HG02840 (cell line): ENCODE measurements at regions not wholly inside any gene's neighbourhood (a gene's known extent, or its start where the extent isn't known, plus 50 kb on each side); places are given as distances from the start of the nearest gene placed in this dataset.

Source experiments
- ATAC-seq: cut with Tn5 transposase; IDR thresholded peaks from one replicate; pipeline ENCODE4 v1.9.1; 2021; ENCODE audit warnings: mild to moderate bottlenecking, moderate library complexity, moderate number of reproducible peaks; ENCODE audit not compliant: unreplicated experiment, low FRiP score

GRCh38 chr9:117775591-117775990 lies 71.4 kb downstream of the TLR4 start:
- no peak for ATAC-seq

GRCh38 chr9:117777823-117778222 lies 73.6 kb downstream of the TLR4 start:
- ATAC-seq = no peak

DNA sequence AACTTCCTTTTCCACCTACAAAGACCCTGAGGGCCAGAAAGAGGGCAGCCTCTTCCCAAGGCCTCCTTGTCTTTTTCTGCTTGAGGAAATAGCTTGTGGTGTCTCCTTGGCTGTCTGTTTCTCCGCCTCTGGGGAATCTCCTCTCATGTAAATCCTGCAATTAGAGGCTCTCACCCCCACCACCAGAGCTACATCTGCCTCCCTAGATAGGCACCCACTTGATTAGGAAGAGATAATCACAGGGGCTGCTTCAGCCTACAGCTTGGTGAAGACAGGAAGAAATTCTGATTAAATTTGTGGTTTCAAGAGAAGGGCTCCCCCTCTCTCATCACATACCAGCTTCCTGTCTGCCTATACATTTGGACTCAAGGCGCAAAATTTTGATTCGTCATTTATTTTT lies 75.6 kb downstream of the TLR4 start:
- no peak for ATAC-seq

DNA sequence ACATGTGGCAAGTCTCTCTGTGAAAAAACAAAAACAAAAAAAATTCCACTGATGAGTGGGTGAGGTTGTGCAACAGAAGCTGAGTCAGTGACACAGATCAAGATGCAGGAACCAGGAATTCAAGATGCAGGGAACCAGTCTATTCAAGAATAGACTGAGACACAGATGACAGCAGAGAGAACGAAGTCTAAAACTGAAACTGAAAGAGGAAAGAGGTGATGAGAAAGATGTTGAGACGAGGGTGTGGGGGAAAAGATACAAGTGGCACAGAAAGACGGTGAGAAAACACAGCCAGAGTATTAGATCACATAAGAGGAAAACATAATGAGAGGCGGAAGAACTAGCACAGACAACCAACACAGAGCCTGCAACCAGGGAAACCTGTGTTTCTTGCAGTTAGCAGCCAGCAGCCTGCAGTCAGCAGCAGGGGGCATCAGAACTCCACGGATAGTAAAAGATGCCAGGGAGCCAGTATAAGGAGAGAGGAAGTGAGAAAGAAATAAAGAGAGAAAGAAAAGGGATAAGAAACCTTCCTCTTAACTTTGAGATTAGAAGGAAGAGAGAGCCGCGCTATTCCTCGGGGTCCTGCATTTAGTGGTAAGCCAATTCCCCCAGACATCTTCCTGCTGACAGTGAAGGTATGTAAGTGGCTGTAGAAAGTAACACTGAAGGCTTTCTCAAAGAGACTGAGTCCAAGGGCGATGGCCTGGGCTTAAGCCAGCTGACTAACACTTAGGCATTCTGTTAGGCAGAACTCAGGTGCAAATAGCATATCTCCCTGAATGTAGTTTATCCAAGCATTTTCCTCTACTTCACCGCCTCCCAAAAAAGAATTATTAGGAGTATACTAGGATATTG lies 79.0 kb downstream of the TLR4 start:
- ATAC-seq = peak; percentile 68

- peak; percentile 70 for ATAC-seq
These were observed 79.6 kb downstream of the TLR4 start for GRCh38 chr9:117783828-117784227.

GRCh38 chr9:117784996-117785395 lies 80.8 kb downstream of the TLR4 start:
- ATAC-seq = no peak

GRCh38 chr9:117787746-117788145 lies 83.5 kb downstream of the TLR4 start:
- ATAC-seq = no peak

- no peak for ATAC-seq
These were observed 91.1 kb downstream of the TLR4 start for GRCh38 chr9:117795271-117795670.

GRCh38 chr9:117796681-117797080 lies 92.5 kb downstream of the TLR4 start:
- no peak for ATAC-seq

- ATAC-seq = no peak
These were observed 96.2 kb downstream of the TLR4 start for GRCh38 chr9:117800389-117800788.

GRCh38 chr9:117809751-117810150 lies 105.5 kb downstream of the TLR4 start:
- no peak for ATAC-seq

DNA sequence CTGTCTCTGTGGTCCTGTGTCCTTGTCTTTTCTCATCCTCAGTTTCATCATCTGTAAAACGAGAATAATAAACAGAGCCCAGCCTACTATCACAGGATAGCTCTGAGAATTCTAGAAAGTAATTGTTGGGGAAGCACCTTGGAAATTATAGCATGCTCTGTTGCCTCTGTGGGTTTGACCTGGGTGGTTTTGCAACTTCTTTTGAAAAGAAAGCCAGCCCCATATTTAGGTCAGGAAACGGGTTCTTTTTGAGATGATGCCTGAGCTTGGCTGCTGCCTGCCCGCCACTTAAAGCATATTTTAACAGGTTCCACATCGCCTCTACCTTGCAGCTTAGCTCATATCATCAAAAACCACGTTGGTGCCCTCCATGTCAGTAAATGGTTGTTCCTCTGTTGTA lies 111.1 kb downstream of the TLR4 start:
- ATAC-seq = peak; percentile 58

GRCh38 chr9:117815948-117816347 lies 111.7 kb downstream of the TLR4 start:
- ATAC-seq = no peak

DNA sequence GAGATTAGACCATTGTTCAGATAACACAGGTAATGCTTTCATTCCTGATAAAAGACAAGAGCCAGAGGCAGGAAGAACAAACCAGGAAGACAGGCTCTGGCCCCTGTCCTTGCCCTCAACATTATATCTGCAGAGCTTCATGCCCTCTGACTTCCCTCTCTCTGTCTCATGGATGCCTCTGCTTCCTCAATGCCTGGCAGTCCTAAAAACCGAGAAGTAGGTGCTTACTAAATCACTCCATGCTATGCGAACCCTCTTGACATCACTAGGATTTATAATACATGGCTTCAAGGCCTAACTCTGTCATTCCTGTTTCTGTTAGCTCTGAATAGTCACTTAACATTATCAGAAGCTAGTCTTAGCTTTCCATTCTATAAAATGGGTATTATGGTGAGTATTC lies 117.8 kb downstream of the TLR4 start:
- no peak for ATAC-seq

DNA sequence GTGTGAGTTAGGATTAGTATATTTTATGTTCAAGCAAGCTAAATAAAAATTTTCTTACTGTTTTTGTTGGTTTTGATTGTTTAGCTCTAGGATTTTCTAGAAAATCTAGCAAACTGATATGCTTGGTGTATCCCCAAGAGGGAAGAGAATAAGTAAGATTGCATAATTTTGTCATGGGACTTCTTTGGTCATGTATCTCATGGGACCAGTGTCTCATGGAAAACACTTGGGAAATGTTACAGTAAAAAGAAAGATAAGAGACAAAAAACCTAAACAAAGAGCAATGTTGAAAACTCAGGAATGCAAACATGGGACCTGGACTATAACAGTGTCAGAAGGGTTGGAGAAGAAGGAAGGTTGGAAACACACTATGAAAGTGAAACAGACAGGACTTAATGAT lies 119.4 kb downstream of the TLR4 start:
- no peak for ATAC-seq

GRCh38 chr9:117825609-117826347 lies 121.6 kb downstream of the TLR4 start:
- peak; percentile 95 for ATAC-seq

GRCh38 chr9:117826837-117827236 lies 122.6 kb downstream of the TLR4 start:
- no peak for ATAC-seq

GRCh38 chr9:117827456-117827855 lies 123.3 kb downstream of the TLR4 start:
- no peak for ATAC-seq

DNA sequence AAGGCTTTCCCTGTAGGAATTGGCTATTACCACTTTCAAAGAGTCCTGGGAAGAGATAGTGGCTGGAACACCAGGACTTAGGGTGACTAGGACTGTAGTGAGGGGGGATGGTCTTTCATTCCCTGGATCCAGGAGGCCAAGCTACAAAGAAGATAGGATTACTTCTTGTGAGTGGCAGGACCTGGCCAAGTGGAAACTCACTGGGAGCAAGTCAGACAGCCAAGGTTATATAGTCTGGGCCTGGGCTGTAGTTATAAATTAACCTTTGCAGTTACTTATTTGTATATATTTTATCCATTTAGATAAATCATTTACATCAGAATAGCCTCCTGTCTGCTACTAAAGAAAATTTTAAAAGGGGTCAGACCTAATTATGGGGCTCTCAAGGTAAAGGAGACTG lies 124.3 kb downstream of the TLR4 start:
- ATAC-seq = no peak

- ATAC-seq = peak; percentile 95
These were observed 131.6 kb downstream of the TLR4 start for GRCh38 chr9:117835798-117836197.

- no peak for ATAC-seq
These were observed 135.7 kb downstream of the TLR4 start for GRCh38 chr9:117839862-117840261.
